ENCODE measurements at regions not wholly inside any gene's neighbourhood (a gene's known extent, or its start where the extent isn't known, plus 50 kb on each side); places are given as distances from the start of the nearest gene placed in this dataset.

- no peak for TF ChIP-seq CTCF (IDR thresholded peaks at IDR 0.05; ENCODE audit: poor library complexity, severe bottlenecking)
- no peak for TF ChIP-seq EZH2 (IDR thresholded peaks at IDR 0.05; ENCODE audit: borderline replicate concordance, insufficient read depth, low read length, poor library complexity, severe bottlenecking)
These were observed 212.6 kb downstream of the CLIC5 start for GRCh38 chr6:45803071-45803470.
